ENCODE measurements at regions not wholly inside any gene's neighbourhood (a gene's known extent, or its start where the extent isn't known, plus 50 kb on each side); places are given as distances from the start of the nearest gene placed in this dataset.
"Not testable (repeated sequence)": the region's sequence is repeated elsewhere in the genome, so short reads cannot be mapped to it uniquely, and the experiment has no call there.

GRCh38 chr5:94102849-94103248 lies 361.4 kb upstream of the POU5F2 start:
- H3K4me3 ChIP-seq, result no peak overlapping the region
- TF ChIP-seq CTCF (IDR thresholded peaks at IDR 0.05), result no peak
- H3K27ac ChIP-seq, result no peak overlapping the region
- DNase-seq (ENCODE audit: low spot score), result no peak

GRCh38 chr5:94097384-94097783 lies 356.0 kb upstream of the POU5F2 start:
- not testable (repeated sequence) for H3K27ac ChIP-seq; DNase-seq (ENCODE audit: low spot score); H3K4me3 ChIP-seq

- H3K4me3 ChIP-seq, result no peak overlapping the region
- TF ChIP-seq CTCF (IDR thresholded peaks at IDR 0.05), result no peak
- no peak for DNase-seq (ENCODE audit: low spot score)
Measured at GRCh38 chr5:94094793-94095441, 353.5 kb upstream of the POU5F2 start.

GRCh38 chr5:94093300-94093699 lies 351.9 kb upstream of the POU5F2 start:
- no peak for DNase-seq (ENCODE audit: low spot score)
- Histone ChIP-seq H3K27ac (no peak overlapping the region), H3K4me3 (no peak overlapping the region)
- no peak for TF ChIP-seq CTCF (IDR thresholded peaks at IDR 0.05)

More at GRCh38 chr5:94094793-94095441, 353.5 kb upstream of the POU5F2 start:
- no peak overlapping the region for H3K27ac ChIP-seq

GRCh38 chr5:94086635-94087034 lies 345.2 kb upstream of the POU5F2 start:
- H3K4me3 ChIP-seq, result not testable (repeated sequence)

GRCh38 chr5:94086194-94086593 lies 344.8 kb upstream of the POU5F2 start:
- Histone ChIP-seq H3K27ac (no peak overlapping the region), H3K4me3 (no peak overlapping the region)
- no peak for TF ChIP-seq CTCF (IDR thresholded peaks at IDR 0.05)
- no peak for DNase-seq (ENCODE audit: low spot score)

More at GRCh38 chr5:94086635-94087034, 345.2 kb upstream of the POU5F2 start:
- H3K27ac ChIP-seq; DNase-seq (ENCODE audit: low spot score): not testable (repeated sequence)

- Histone ChIP-seq H3K27ac (no peak overlapping the region), H3K4me3 (no peak overlapping the region)
- no peak for DNase-seq (ENCODE audit: low spot score)
- TF ChIP-seq CTCF (IDR thresholded peaks at IDR 0.05), result no peak
Measured at GRCh38 chr5:94082405-94082804, 341.0 kb upstream of the POU5F2 start.

GRCh38 chr5:94081088-94081487 lies 339.7 kb upstream of the POU5F2 start:
- H3K27ac ChIP-seq, result no peak overlapping the region
- no peak overlapping the region for H3K4me3 ChIP-seq
- no peak for TF ChIP-seq CTCF (IDR thresholded peaks at IDR 0.05)
- no peak for DNase-seq (ENCODE audit: low spot score)
